ACC112 (cell line): ENCODE measurements at regions not wholly inside any gene's neighbourhood (a gene's known extent, or its start where the extent isn't known, plus 50 kb on each side); places are given as distances from the start of the nearest gene placed in this dataset.

Source experiments
- H2AFZ ChIP-seq: fragments of 200-600 bp; sonication (generic); one replicate; pipeline ENCODE4 v1.6.0; 2017; ENCODE audit warnings: antibody characterized with exemption, low read length; ENCODE audit not compliant: unreplicated experiment
- H3K27ac ChIP-seq: fragments of 200-600 bp; sonication (generic); 2 replicates; pipeline ENCODE4 v1.5.1; 2014; ENCODE audit warnings: low read depth, mild to moderate bottlenecking, antibody characterized with exemption, low read length, moderate library complexity
- H3K27me3 ChIP-seq: fragments of 200-600 bp; sonication (generic); 2 replicates; pipeline ENCODE4 v1.6.1; 2014; ENCODE audit warnings: mild to moderate bottlenecking, antibody characterized with exemption, low read length, moderate library complexity, mixed read lengths; ENCODE audit not compliant: insufficient read depth
- H3K36me3 ChIP-seq: fragments of 200-600 bp; sonication (generic); 2 replicates; pipeline ENCODE4 v1.6.1; 2016; ENCODE audit warnings: mild to moderate bottlenecking, antibody characterized with exemption, low read length, moderate library complexity, mixed read lengths; ENCODE audit not compliant: insufficient read depth
- H3K4me1 ChIP-seq: fragments of 200-600 bp; sonication (generic); one replicate; pipeline ENCODE4 v1.6.1; 2016; ENCODE audit warnings: low read length, mixed read lengths; ENCODE audit not compliant: insufficient read depth, unreplicated experiment, control insufficient read depth
- H3K4me3 ChIP-seq: fragments of 200-600 bp; sonication (generic); 2 replicates; pipeline ENCODE4 v1.5.1; 2014; ENCODE audit warnings: mild to moderate bottlenecking, low read depth, low read length
- H3K79me2 ChIP-seq: fragments of 200-600 bp; sonication (generic); one replicate; pipeline ENCODE4 v1.6.0; 2016; ENCODE audit warnings: low read length; ENCODE audit not compliant: control insufficient read depth, unreplicated experiment, insufficient read depth

DNA sequence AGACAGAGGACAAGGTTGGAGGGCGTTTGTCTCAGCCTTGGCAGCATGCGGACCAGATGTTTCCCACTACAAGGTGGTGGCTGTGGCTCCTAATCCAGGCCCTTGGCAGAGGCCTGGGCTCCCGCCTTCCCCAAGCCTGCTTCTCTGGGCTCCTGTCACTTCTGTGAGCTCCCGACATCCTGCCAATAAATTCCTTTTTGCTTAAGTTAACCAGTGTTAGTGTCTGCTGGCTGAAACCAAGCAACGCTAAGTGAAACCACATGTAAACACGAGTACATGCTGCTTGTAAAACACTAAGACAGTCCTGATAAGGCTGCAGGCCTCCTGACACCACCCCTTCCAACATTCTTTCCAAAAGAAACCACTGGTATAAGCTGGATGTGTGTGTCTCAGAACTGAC, 263.6 kb upstream of the ZMIZ1 start:
- no peaks in the 10 kb centered on the region for H3K36me3 ChIP-seq
- H3K27ac ChIP-seq = no peak overlapping the region
- no peaks in the 10 kb centered on the region for H3K79me2 ChIP-seq
- no peak overlapping the region for H2AFZ ChIP-seq
- peaks cover 31% of the 10 kb centered on the region for H3K27me3 ChIP-seq
- H3K4me1 ChIP-seq = peaks cover 8% of the 10 kb centered on the region
- no peak overlapping the region for H3K4me3 ChIP-seq

DNA sequence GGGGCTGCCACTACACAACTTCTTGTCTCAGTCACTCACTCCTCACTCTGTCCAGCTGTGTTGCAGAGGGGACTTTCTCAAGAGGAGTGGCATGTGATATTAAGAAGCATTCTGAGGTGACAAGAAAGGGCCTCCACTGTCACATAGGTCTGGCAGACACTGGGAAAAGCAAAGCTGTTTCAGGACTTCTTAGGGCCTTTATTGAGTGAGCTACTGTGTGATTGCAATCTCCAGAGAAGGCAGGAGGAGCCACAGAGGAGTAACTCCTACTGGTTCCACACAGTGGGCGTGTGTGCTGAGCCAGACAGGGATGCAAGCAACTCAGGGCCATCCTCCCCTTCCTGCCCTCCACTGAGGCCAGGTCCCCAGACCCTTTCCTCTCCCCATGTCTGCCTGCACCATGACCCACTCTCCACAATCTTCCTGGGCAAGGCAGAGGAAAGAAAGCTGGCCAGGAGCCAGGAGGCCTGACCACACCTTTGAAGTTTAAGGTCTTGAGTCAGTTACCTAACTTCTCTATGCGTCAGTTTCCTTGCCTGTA, 262.0 kb upstream of the ZMIZ1 start:
- Histone ChIP-seq H3K27me3 (peaks cover 32% of the 10 kb centered on the region), H3K4me3 (no peak overlapping the region), H3K79me2 (no peaks in the 10 kb centered on the region), H3K4me1 (peaks cover 8% of the 10 kb centered on the region), H3K27ac (no peak overlapping the region), H3K36me3 (no peaks in the 10 kb centered on the region), H2AFZ (no peak overlapping the region)

DNA sequence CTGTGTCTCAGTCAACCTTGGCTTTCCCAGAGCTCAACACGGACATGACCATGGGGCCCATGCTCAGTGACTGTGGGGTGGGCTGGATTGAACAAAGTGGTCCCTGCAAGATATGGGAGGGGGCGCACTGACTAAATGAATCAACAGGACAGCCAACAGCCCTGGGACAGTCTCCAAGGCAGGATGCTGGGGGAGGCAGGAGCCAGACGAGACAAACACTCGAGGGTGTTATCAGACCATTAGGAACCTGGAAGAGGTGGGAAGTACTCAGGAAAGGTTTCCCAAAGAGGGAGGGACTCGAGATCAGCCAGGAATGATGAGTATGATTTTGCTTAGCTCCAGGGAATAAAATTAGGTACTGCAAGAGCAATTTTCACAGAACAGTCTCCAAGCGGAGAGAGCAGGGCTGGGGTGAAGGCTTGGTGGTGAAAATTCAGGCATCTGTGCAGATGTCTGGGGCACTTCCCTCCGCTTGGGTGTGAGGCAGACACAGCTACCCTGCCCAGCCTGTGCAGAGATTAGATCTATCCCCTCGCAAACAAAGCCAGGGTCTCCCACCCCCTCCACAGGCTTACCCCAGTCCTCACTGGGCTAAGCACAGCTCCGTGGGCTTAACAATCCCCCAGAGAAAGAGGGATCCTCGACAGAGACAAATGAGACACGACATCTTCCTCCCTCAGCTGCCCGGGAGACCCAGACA, 261.1 kb upstream of the ZMIZ1 start:
- Histone ChIP-seq H3K36me3 (no peaks in the 10 kb centered on the region), H3K4me3 (no peak overlapping the region), H3K27ac (no peak overlapping the region), H3K4me1 (peaks cover 8% of the 10 kb centered on the region), H2AFZ (no peak overlapping the region), H3K27me3 (peaks cover 36% of the 10 kb centered on the region), H3K79me2 (no peaks in the 10 kb centered on the region)

DNA sequence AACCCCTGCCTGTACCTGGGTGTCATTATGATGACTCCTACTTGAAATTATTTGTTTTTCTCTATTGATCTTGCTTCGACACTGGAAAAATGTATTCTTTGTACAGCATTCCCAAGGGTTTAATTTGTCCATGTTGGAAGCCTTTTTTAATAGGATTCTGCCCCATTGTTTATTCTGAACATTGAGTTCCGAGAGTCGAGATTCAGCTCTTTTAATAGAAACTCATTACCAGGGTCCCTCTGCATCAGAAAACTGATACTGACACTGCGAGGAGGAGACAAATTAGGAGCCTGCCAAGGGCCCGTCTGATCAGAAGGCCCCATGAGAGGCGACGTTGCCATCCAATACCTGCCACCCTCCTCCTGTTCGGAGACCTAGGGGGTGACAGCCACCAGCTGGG, 260.5 kb upstream of the ZMIZ1 start:
- no peak overlapping the region for H3K4me3 ChIP-seq
- H2AFZ ChIP-seq = no peak overlapping the region
- peaks cover 3% of the 10 kb centered on the region for H3K4me1 ChIP-seq
- no peaks in the 10 kb centered on the region for H3K36me3 ChIP-seq
- no peaks in the 10 kb centered on the region for H3K79me2 ChIP-seq
- H3K27me3 ChIP-seq = peaks cover 40% of the 10 kb centered on the region
- no peak overlapping the region for H3K27ac ChIP-seq

- Histone ChIP-seq H3K4me3 (no peak overlapping the region), H3K36me3 (no peaks in the 10 kb centered on the region), H3K27ac (no peak overlapping the region), H2AFZ (no peak overlapping the region), H3K4me1 (peaks cover 3% of the 10 kb centered on the region), H3K27me3 (peaks cover 46% of the 10 kb centered on the region), H3K79me2 (no peaks in the 10 kb centered on the region)
These were observed 259.9 kb upstream of the ZMIZ1 start for GRCh38 chr10:78808736-78809367.

GRCh38 chr10:78811174-78811573, 257.6 kb upstream of the ZMIZ1 start:
- Histone ChIP-seq H3K79me2 (no peaks in the 10 kb centered on the region), H2AFZ (no peak overlapping the region), H3K36me3 (no peaks in the 10 kb centered on the region), H3K27me3 (peaks cover 68% of the 10 kb centered on the region), H3K4me3 (no peak overlapping the region), H3K4me1 (no peaks in the 10 kb centered on the region), H3K27ac (no peak overlapping the region)

DNA sequence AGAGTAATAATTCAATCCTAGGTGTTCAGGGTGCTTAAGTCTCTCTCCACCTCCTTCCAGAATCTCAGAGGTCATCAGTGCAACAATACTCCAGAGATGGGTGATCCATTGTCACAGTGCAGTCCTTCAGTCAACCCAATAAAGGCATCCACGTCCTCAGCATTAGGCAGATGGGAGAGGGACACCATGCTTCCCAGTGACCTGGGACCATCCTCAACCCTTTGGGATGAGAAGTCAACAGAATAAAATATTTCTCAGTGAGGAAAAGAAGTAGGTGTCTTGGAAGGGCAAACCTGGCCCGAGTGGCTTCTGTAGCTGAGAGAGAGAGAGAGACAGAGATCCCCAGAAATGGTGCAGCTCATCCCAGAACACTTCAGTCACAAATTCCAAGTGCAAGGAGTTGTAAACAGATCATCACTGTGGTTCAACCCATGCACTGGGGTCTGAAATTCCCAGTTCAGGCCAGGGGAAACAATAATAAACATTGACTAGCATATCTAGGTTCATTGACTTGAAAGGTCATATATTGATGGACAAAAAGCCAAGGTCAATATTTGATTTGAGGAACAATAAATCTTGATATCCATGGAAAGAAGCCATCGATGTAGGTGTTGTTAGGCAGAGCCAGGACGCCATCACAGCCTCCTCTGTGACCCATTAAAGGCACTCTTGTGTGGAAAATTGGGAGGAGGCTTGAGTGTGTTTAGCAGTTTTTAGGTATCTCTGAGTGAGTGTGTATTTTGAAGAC, 256.0 kb upstream of the ZMIZ1 start:
- no peaks in the 10 kb centered on the region for H3K79me2 ChIP-seq
- H3K4me1 ChIP-seq = no peaks in the 10 kb centered on the region
- no peak overlapping the region for H2AFZ ChIP-seq
- no peaks in the 10 kb centered on the region for H3K36me3 ChIP-seq
- H3K27me3 ChIP-seq = peaks cover 80% of the 10 kb centered on the region
- no peak overlapping the region for H3K27ac ChIP-seq
- no peak overlapping the region for H3K4me3 ChIP-seq

- Histone ChIP-seq H3K4me1 (no peaks in the 10 kb centered on the region), H3K27ac (no peak overlapping the region), H2AFZ (no peak overlapping the region), H3K36me3 (no peaks in the 10 kb centered on the region), H3K4me3 (no peak overlapping the region), H3K79me2 (no peaks in the 10 kb centered on the region), H3K27me3 (peaks cover 80% of the 10 kb centered on the region)
These were observed 255.2 kb upstream of the ZMIZ1 start for GRCh38 chr10:78813526-78813925.

GRCh38 chr10:78813998-78814399, 254.8 kb upstream of the ZMIZ1 start:
- H3K4me1 ChIP-seq = no peaks in the 10 kb centered on the region
- H3K36me3 ChIP-seq = no peaks in the 10 kb centered on the region
- H3K79me2 ChIP-seq = no peaks in the 10 kb centered on the region
- peaks cover 80% of the 10 kb centered on the region for H3K27me3 ChIP-seq
- H2AFZ ChIP-seq = no peak overlapping the region
- no peak overlapping the region for H3K4me3 ChIP-seq
- no peak overlapping the region for H3K27ac ChIP-seq

DNA sequence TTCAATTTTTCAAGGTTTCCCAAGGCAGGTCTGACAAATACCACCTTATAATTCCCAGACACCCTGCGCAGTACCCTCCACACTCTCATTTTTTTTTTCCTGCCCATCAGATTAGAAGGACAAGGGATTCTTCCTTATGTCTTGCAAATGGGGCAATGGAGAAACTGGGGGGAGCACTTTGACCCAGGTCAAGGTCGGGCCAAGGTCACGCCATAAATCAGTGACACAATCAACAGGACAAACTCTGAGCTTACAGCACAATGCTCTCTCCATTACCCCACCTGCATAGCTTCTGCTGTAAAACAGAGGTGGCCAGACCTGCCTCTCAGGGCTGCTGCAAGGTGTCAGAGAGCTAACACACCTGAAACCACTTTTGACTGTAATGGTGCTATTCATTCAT, 254.4 kb upstream of the ZMIZ1 start:
- Histone ChIP-seq H2AFZ (no peak overlapping the region), H3K27ac (no peak overlapping the region), H3K36me3 (no peaks in the 10 kb centered on the region)

More for the DNA sequence above, 254.4 kb upstream of the ZMIZ1 start:
- Histone ChIP-seq H3K79me2 (no peaks in the 10 kb centered on the region), H3K27me3 (peaks cover 77% of the 10 kb centered on the region), H3K4me3 (no peak overlapping the region), H3K4me1 (no peaks in the 10 kb centered on the region)
